GM12875 (cell line): ENCODE measurements at regions not wholly inside any gene's neighbourhood (a gene's known extent, or its start where the extent isn't known, plus 50 kb on each side); places are given as distances from the start of the nearest gene placed in this dataset.
"Not testable (repeated sequence)": the region's sequence is repeated elsewhere in the genome, so short reads cannot be mapped to it uniquely, and the experiment has no call there.

ENCODE experiments used
- H3K4me3 ChIP-seq: one replicate; pipeline ENCODE4 v1.5.1; 2011; ENCODE audit warnings: low read depth, low read length, control low read depth
- CTCF ChIP-seq: IDR thresholded peaks from 2 replicates; pipeline ENCODE4 v1.5.1; 2011; ENCODE audit warnings: low read depth, mild to moderate bottlenecking, control low read depth, inconsistent platforms, low read length, moderate library complexity, borderline replicate concordance; ENCODE audit not compliant: insufficient read depth

- no peak for TF ChIP-seq CTCF
- no peak overlapping the region for H3K4me3 ChIP-seq
These were observed 1581.9 kb downstream of the EFNB2 start for GRCh38 chr13:104953588-104953987.

DNA sequence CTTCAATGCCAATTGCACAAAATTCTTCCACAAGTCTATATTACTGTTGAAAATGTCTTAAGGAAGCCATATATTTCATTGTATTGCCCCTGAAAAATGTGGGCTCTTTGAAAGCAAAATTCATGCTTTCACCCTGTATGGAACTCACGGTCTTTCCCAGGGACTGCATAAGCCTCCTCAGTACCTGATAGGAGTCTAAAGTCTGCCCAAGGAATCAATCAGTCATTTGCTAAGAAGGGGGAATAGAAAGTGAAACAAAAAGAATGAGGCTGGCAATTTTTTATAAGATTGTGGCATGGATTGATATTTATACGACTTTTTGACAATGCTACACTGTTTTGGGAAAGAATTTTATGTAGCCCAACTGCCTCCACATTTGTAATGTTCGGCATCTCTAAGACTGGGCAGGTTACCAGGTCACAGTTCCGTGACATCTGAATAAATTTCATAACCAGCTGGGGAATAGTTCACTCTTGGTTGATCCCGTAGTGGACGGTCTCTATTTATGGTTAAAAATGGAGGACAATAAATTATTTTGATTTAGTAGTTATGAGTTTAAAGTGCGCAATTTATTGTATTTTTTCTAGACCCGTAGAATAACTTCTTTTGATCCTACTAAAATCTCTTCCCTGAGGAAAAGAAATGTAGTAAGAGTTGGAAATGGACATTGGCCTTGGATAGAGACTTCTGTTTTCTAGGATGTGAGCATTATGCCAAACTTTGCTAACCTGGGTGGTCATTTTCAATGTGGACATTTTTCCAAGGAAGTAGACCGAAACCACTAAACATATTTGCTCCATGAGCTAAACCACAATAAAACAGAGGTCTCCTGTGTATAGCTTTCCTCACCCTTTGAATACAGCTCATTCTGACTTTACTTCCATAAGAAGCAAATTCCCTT lies 1585.4 kb downstream of the EFNB2 start:
- H3K4me3 ChIP-seq: no peak overlapping the region
- no peak for TF ChIP-seq CTCF

- H3K4me3 ChIP-seq: no peak overlapping the region
- TF ChIP-seq CTCF: no peak
These were observed 1591.3 kb downstream of the EFNB2 start for GRCh38 chr13:104944176-104944575.

DNA sequence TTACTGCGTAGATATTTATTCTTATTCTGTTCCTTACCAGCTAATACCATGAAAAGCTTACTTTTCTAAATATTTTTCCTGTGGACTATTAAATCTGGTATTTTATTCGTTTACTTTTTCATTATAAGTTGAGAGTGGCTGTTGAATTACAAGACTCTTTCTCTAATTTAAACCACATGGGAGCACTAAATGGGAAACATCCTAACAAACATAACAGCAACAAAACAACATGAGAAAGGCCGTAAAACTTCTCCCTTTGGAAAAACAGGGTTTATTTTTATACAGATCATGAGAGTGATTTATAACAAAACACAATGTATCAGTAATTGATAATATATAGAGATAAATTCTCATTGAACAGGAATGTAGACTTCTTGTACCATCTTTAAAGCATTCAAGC lies 1592.1 kb downstream of the EFNB2 start:
- no peak for TF ChIP-seq CTCF
- no peak overlapping the region for H3K4me3 ChIP-seq

- H3K4me3 ChIP-seq: no peak overlapping the region
- no peak for TF ChIP-seq CTCF
These were observed 1597.6 kb downstream of the EFNB2 start for GRCh38 chr13:104937881-104938280.

DNA sequence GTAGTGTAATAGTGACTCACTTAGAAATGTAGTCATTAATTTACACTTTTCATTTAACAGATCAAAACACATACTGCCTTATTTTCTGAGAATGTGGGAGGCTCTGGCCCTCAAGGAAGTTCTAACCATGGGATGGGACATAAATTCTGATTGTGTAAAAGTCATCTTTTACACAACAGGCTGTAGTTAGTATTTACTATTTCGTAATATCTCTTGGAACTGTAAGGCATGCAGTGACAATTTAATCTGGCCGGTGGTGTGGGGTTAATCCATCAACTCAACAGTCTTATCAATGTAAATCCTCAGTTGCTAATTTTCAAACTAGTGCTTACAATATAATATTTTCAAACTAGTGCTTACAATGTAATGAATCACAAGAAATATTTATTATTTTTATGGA lies 1599.2 kb downstream of the EFNB2 start:
- H3K4me3 ChIP-seq: no peak overlapping the region
- no peak for TF ChIP-seq CTCF

- H3K4me3 ChIP-seq: not testable (repeated sequence)
These were observed 1614.9 kb downstream of the EFNB2 start for GRCh38 chr13:104920513-104920912.
